ENCODE measurements at regions not wholly inside any gene's neighbourhood (a gene's known extent, or its start where the extent isn't known, plus 50 kb on each side); places are given as distances from the start of the nearest gene placed in this dataset.

DNA sequence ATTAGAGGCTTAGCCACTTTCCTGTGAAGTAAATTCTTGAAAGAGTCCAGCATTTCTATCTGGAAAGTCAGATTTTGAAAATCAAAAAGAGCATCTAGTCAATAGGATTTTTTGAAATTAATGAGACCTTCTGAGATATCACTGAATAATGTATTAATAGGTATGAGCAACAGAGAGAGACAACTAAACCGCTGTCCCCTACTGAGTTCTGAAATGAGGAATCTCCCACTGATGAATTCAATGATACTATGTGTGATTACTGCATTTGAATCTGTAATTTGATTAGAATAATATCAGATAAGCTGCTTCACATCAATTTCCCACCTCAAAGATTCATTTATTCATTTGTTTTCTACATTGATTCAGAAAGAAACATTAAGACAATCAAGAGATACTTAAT lies 252.8 kb downstream of the TMX3 start:
- DNase-seq, result no peak

DNA sequence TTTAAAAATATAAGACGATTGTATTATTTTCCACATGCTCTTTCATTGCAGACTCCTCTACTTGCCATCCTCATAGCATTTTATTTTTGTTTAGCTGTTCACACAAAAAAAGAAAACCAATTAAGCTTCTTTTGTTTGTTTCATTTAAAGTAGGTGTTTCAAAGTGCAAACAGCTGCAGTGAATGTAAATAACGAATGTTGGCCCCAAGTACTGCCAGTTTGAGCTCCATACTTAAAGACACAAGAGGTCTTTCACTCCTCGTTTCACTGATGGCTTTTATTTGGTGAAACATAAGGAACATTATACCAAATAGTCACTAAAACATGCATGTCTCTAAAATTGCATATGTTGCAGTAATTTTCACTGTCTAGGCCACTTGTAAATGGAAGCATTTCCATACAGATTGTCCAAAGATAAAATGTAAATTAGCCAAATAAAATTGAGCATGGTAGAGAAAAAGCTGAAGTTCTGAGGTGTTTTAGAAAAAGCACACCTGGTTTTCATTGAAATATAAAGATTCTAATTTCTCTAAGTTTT lies 253.4 kb downstream of the TMX3 start:
- DNase-seq, result no peak

DNA sequence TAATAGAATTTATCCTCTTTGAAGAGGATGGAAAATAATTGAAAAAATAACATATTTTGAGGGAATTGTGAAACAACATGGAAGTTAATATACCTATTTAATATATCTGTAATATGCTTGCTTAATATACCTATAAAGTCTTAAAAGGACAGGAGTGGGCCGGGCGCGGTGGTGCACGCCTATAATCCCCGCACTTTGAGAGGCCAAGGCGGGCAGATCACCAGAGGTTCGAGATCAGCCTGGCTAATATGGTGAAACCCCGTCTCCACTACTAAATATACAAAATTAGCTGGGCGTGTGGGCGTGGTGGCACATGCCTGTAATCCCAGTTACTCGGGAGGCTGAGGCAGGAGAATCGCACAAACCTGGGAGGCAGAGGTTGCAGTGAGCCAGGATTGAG lies 254.9 kb downstream of the TMX3 start:
- DNase-seq, result no peak

DNA sequence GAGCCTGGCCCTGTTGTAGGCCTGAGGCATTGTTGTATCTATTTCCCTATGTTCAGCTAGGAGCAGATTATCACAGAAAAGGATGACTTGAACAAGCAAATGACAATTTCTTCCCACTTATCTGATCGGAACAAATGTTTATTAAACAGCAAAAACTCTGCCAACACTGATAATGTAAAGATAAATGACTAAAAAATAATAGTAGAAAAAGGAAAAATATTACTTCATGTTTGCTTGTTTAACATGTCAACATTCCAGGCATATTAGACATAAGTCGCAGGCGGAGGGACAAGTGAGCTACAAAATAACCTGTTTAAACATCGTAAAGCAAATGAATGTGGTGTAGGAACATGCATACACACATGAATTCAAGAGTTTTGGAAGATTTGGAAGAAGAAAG lies 257.9 kb downstream of the TMX3 start:
- no peak for DNase-seq

- no peak for DNase-seq
Observed at GRCh38 chr18:68455229-68455603, 259.7 kb downstream of the TMX3 start.

GRCh38 chr18:68454511-68455228 lies 260.2 kb downstream of the TMX3 start:
- no peak for DNase-seq

- DNase-seq, result no peak
Observed at GRCh38 chr18:68449292-68449691, 265.6 kb downstream of the TMX3 start.

DNA sequence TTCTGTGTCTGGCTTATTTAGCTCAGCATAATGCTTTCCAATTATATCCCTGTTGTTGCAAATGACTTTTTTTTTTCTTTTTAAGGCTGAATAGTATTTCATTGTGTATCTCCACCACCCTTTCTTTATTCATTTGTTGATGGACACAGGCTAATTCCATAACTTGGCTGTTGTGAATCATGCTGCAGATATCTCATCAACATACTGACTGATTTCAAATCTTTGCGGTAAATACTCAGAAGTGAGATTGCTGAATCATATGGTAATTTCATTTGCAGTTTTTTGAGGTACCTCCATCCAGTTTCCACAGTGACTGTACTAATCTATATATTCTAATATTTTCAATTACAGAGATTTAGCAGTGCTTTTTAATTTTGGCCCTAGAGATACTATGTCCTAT lies 266.2 kb downstream of the TMX3 start:
- no peak for DNase-seq

- no peak for DNase-seq
Observed at GRCh38 chr18:68447286-68447685, 267.6 kb downstream of the TMX3 start.

- no peak for DNase-seq
Observed at GRCh38 chr18:68445668-68446426, 269.1 kb downstream of the TMX3 start.

DNA sequence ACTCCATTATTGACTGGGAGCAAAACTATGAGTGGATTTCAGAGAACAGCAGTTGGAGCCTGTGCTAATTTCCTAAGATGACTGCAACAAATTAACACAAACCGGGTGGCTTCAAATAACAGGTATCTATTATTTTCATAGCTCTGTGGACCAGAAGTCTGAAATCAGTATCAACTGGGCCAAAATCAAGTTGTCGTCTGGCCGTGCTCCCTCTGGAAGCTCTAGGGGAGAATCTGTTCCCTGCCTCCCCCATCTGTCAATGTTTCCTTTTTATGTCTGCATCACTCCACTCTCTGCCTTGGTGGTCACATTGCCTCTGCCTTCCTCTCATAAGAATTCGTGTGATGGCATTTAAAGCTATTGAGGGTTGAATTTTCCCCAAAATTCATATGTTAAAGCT lies 269.8 kb downstream of the TMX3 start:
- no peak for DNase-seq

GRCh38 chr18:68441241-68441640 lies 273.7 kb downstream of the TMX3 start:
- DNase-seq, result peak; percentile 16

DNA sequence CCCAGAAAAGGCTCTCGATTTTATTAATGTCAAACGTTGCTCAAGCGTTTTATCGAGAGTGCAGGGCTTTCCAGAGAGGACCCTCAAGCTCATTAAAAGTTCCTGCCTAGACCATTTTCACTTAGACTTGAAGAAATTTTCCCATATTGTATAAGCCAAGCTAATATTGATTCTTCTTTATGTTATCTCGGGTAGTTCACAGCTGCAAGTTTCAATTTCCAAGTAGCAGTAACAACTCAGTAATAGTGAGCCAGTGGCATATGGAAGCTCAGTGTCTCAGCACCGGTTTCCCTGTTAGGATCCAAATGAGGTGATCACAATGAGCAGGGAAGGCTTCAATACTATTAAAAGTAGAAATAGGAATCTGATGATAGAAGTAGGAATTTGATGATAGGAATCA lies 274.5 kb downstream of the TMX3 start:
- no peak for DNase-seq

GRCh38 chr18:68439642-68440041 lies 275.3 kb downstream of the TMX3 start:
- no peak for DNase-seq

DNA sequence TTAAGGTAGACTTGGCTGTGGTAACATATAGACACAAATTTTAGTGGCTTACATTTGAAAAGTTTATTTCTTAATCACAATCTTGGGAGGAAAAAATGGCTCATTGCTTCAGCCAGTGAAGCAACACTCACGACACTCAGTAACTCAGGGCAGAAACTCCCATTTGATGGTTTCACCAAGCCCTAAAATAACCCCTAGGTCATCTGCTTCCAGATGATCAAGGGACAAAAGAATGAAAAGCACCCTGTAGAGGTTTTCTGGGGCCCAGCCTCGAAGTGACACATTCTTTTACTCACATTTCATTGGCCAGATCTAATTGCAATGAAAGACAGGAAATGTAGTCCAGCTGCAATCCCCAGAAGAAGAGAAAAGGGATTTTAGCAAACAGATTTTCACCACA lies 275.9 kb downstream of the TMX3 start:
- DNase-seq, result no peak

GRCh38 chr18:68438536-68438935 lies 276.4 kb downstream of the TMX3 start:
- no peak for DNase-seq

- DNase-seq, result no peak
Observed at GRCh38 chr18:68436485-68436884, 278.4 kb downstream of the TMX3 start.

- no peak for DNase-seq
Observed at GRCh38 chr18:68435581-68435980, 279.3 kb downstream of the TMX3 start.

GRCh38 chr18:68431922-68432198 lies 283.0 kb downstream of the TMX3 start:
- DNase-seq, result no peak

- DNase-seq, result no peak
Observed at GRCh38 chr18:68431111-68431921, 283.6 kb downstream of the TMX3 start.

DNA sequence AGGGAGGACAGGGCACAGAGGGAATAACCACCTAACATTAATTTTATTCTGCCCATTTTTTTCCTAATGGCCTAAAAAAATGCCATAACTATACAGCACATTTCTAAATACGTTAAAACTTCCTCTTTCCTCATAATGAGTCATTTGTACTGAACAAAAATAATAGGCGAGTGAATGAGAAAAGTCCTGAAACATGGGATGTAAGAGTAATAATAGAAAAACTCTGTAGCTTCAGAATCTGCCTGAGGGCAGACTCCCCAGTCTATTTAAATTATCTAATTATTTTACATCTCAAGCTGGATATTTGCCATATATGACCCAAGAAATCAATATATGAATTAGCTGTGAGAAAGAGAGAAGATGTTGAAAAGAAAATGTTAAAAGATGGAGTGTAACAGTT lies 285.1 kb downstream of the TMX3 start:
- no peak for DNase-seq

DNA sequence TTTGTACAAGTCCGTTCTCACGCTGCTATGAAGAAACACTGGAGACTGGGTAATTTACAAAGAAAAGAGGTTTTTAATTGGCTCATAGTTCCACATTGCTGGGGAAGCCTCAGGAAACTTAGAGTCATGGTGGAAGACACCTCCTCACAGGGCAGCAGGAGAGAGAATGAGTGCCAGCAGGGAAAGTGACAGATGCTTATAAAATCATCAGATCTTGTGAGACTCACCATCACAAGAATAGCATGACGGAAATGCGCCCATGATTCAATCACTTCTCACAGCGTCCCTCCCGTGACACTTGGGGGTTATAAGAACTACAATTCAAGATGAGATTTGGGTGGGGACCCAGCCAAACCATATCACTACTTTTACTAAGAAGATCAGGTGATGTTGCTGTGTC lies 285.8 kb downstream of the TMX3 start:
- no peak for DNase-seq

GRCh38 chr18:68428661-68429060 lies 286.2 kb downstream of the TMX3 start:
- DNase-seq, result no peak

DNA sequence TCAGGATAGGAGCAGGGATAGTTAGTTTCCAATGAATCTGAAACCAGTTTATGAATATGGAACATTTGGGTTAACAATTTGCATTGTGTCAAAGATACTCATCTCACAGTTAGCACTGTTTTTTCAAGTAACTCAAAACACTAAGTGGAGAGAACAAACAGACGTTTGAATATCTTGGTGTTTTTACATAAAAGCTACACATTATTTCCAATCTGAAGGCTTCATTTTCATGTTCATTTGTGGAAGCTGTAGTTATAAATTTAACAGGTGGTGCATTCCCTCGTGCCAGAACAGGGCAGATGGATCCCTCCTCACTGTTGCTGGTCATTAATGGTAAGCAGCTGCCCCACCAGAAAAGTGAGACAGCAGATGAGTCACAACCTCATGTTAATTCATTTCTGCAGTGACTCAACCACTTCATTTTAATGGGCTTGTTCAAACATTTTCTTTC lies 286.9 kb downstream of the TMX3 start:
- DNase-seq, result no peak
